HUDEP-2 (cell line): ENCODE measurements at regions not wholly inside any gene's neighbourhood (a gene's known extent, or its start where the extent isn't known, plus 50 kb on each side); places are given as distances from the start of the nearest gene placed in this dataset.

Source experiments
- DNase-seq, 76 experiments: peaks; one replicate each; lab custom pipeline; 2025; ENCODE audit not compliant: unreplicated experiment in 76 of 76; lab: John Stamatoyannopoulos, UW

- no peak for DNase-seq
These were observed 295.6 kb downstream of the ZEB1 start for GRCh38 chr10:31614611-31615010.

GRCh38 chr10:31612082-31612481 lies 293.1 kb downstream of the ZEB1 start:
- no peak for DNase-seq

GRCh38 chr10:31611161-31611560 lies 292.1 kb downstream of the ZEB1 start:
- DNase-seq = no peak

GRCh38 chr10:31607481-31607880 lies 288.5 kb downstream of the ZEB1 start:
- no peak for DNase-seq

GRCh38 chr10:31606841-31607240 lies 287.8 kb downstream of the ZEB1 start:
- DNase-seq = no peak

- no peak for DNase-seq
These were observed 287.0 kb downstream of the ZEB1 start for GRCh38 chr10:31605861-31606525.

GRCh38 chr10:31605426-31605825 lies 286.4 kb downstream of the ZEB1 start:
- no peak for DNase-seq

- DNase-seq = no peak
These were observed 285.7 kb downstream of the ZEB1 start for GRCh38 chr10:31604646-31605170.

GRCh38 chr10:31604096-31604495 lies 285.1 kb downstream of the ZEB1 start:
- no peak for DNase-seq

- DNase-seq = peak in 68 of 76 experiments; percentile 5 to 88 (median 72)
These were observed 284.4 kb downstream of the ZEB1 start for GRCh38 chr10:31603235-31604087.

- DNase-seq = no peak
These were observed 283.7 kb downstream of the ZEB1 start for GRCh38 chr10:31602541-31603234.

GRCh38 chr10:31601136-31601535 lies 282.1 kb downstream of the ZEB1 start:
- no peak for DNase-seq

GRCh38 chr10:31599626-31600504 lies 280.8 kb downstream of the ZEB1 start:
- no peak for DNase-seq

GRCh38 chr10:31596765-31597164 lies 277.7 kb downstream of the ZEB1 start:
- DNase-seq = no peak

- DNase-seq = no peak
These were observed 277.0 kb downstream of the ZEB1 start for GRCh38 chr10:31595992-31596391.

GRCh38 chr10:31594347-31594873 lies 275.4 kb downstream of the ZEB1 start:
- no peak for DNase-seq

GRCh38 chr10:31593124-31593523 lies 274.1 kb downstream of the ZEB1 start:
- DNase-seq = no peak

GRCh38 chr10:31591569-31591968 lies 272.6 kb downstream of the ZEB1 start:
- DNase-seq = no peak

GRCh38 chr10:31590023-31590800 lies 271.2 kb downstream of the ZEB1 start:
- no peak for DNase-seq
